ENCODE measurements at regions not wholly inside any gene's neighbourhood (a gene's known extent, or its start where the extent isn't known, plus 50 kb on each side); places are given as distances from the start of the nearest gene placed in this dataset.
"Not testable (repeated sequence)": the region's sequence is repeated elsewhere in the genome, so short reads cannot be mapped to it uniquely, and the experiment has no call there.

DNA sequence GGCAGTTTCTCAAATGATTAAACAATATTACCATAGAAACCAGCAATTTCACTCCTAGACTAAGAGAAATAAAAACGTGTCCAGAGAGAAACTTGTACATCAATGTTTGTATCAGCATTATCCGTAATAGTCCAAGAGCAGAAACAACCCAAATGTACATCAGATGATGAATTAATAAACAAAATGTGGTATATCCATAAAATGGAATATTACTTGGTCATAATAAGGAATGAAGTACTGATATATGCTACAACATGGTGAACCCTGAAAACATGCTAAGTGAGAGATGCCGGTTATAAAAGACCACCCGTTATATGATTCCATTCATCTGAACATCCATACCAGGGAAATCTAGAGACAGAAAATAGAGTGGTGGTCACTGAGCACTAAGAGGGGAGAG lies 167.3 kb upstream of the KCTD7 start:
- not testable (repeated sequence) for TF ChIP-seq POLR2A (IDR thresholded peaks at IDR 0.05; ENCODE audit: low read depth, low read length); POLR2AphosphoS5 (IDR thresholded peaks at IDR 0.05; ENCODE audit: low read depth, low read length); TAF1 (IDR thresholded peaks at IDR 0.05; ENCODE audit: low read depth, low read length); SPI1 (IDR thresholded peaks at IDR 0.05; ENCODE audit: low read depth, low read length); PAX5 (IDR thresholded peaks at IDR 0.05; ENCODE audit: insufficient read depth, low read length, severe bottlenecking); POU2F2 (IDR thresholded peaks at IDR 0.05; ENCODE audit: low read depth, low read length)

All from GM12891 (cell line).